GM12865 (cell line): ENCODE measurements at regions not wholly inside any gene's neighbourhood (a gene's known extent, or its start where the extent isn't known, plus 50 kb on each side); places are given as distances from the start of the nearest gene placed in this dataset.

Source experiments
- DNase-seq: peaks from one replicate; pipeline ENCODE4 v3.0.0; 2010; ENCODE audit warnings: low read depth
- H3K4me3 ChIP-seq: 2 replicates; pipeline ENCODE4 v1.5.1; 2011; ENCODE audit warnings: mild to moderate bottlenecking, low read depth, low read length, control low read depth
- CTCF ChIP-seq: IDR thresholded peaks from 2 replicates; pipeline ENCODE4 v1.5.1; 2011; ENCODE audit warnings: low read length, control low read depth, low read depth, inconsistent platforms; ENCODE audit not compliant: insufficient read depth; ENCODE audit errors: missing control alignments

GRCh38 chr2:16216558-16216945, 276.2 kb downstream of the MYCN start:
- DNase-seq: no peak
- no peak overlapping the region for H3K4me3 ChIP-seq

GRCh38 chr2:16215902-16216557, 275.7 kb downstream of the MYCN start:
- H3K4me3 ChIP-seq: no peak overlapping the region
- no peak for DNase-seq
- TF ChIP-seq CTCF: no peak

More at GRCh38 chr2:16216558-16216945, 276.2 kb downstream of the MYCN start:
- no peak for TF ChIP-seq CTCF

GRCh38 chr2:16214861-16215260, 274.5 kb downstream of the MYCN start:
- TF ChIP-seq CTCF: no peak
- no peak for DNase-seq
- no peak overlapping the region for H3K4me3 ChIP-seq

- no peak for TF ChIP-seq CTCF
- no peak for DNase-seq
- H3K4me3 ChIP-seq: no peak overlapping the region
Observed at GRCh38 chr2:16214391-16214790, 274.0 kb downstream of the MYCN start.

- no peak for DNase-seq
- H3K4me3 ChIP-seq: no peak overlapping the region
- TF ChIP-seq CTCF: no peak
Observed at GRCh38 chr2:16212321-16212720, 272.0 kb downstream of the MYCN start.

- no peak overlapping the region for H3K4me3 ChIP-seq
- no peak for DNase-seq
- TF ChIP-seq CTCF: no peak
Observed at GRCh38 chr2:16211341-16211740, 271.0 kb downstream of the MYCN start.

GRCh38 chr2:16210841-16211240, 270.5 kb downstream of the MYCN start:
- TF ChIP-seq CTCF: no peak
- H3K4me3 ChIP-seq: no peak overlapping the region

More at GRCh38 chr2:16210841-16211240, 270.5 kb downstream of the MYCN start:
- DNase-seq: no peak
